ENCODE measurements at regions not wholly inside any gene's neighbourhood (a gene's known extent, or its start where the extent isn't known, plus 50 kb on each side); places are given as distances from the start of the nearest gene placed in this dataset.

DNA sequence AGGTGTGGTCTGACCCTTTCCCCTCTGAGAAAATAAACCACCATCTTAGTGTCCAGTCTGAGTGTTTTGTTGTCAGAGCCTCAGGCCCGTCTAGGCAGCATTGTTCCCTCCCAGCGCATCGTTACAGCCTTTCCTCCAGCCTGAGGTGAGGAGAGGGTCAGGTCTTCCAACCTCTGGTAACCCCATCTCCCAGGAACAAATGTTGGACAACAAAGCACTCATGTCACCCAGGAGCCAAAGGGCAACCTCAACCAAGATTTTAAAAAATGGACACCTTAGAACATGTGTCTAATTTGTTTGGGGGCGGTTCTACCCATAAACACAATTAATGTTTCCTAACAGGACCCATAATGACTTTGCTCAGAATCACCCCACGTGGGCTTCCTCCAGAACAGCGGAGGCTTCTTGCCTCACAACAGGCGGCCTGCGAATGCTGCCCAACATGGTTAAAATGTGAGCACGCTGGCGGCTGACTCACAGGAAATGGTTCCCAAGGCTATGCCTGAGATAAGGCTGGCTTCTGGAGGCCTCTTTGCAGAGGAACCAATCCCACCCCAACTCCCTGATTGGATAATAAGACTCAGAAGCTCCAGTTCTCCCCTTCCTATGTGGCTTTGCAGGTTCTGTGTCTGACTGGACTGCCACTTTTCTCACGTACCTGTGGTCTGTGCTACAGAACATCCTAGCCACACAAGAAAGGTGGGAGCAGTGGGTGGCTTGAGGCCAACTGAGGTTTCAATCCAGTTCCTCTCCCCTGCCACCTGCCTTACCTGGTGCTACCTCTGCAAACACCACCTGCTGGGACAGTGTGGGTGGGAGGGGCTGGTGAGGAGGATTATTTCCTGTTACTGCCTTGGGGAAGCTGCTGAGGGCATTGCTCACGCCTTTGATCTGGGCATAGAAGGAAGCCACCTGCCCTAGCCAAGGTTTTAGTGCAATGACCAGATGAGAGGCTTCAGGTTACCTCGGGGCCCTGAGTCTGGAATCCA is 108.8 kb downstream of the B3GNT2 start (continued):
- TF ChIP-seq, protein P1, sequence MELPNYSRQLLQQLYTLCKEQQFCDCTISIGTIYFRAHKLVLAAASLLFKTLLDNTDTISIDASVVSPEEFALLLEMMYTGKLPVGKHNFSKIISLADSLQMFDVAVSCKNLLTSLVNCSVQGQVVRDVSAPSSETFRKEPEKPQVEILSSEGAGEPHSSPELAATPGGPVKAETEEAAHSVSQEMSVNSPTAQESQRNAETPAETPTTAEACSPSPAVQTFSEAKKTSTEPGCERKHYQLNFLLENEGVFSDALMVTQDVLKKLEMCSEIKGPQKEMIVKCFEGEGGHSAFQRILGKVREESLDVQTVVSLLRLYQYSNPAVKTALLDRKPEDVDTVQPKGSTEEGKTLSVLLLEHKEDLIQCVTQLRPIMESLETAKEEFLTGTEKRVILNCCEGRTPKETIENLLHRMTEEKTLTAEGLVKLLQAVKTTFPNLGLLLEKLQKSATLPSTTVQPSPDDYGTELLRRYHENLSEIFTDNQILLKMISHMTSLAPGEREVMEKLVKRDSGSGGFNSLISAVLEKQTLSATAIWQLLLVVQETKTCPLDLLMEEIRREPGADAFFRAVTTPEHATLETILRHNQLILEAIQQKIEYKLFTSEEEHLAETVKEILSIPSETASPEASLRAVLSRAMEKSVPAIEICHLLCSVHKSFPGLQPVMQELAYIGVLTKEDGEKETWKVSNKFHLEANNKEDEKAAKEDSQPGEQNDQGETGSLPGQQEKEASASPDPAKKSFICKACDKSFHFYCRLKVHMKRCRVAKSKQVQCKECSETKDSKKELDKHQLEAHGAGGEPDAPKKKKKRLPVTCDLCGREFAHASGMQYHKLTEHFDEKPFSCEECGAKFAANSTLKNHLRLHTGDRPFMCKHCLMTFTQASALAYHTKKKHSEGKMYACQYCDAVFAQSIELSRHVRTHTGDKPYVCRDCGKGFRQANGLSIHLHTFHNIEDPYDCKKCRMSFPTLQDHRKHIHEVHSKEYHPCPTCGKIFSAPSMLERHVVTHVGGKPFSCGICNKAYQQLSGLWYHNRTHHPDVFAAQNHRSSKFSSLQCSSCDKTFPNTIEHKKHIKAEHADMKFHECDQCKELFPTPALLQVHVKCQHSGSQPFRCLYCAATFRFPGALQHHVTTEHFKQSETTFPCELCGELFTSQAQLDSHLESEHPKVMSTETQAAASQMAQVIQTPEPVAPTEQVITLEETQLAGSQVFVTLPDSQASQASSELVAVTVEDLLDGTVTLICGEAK (IDR thresholded peaks at IDR 0.05) = peak; percentile 30; the same call in 1 of the 2 replicates
- TF ChIP-seq, protein P1 (CRISPR knock-in tag; IDR thresholded peaks at IDR 0.05) = no peak
